OCI-LY1 (cell line): ENCODE measurements at regions not wholly inside any gene's neighbourhood (a gene's known extent, or its start where the extent isn't known, plus 50 kb on each side); places are given as distances from the start of the nearest gene placed in this dataset.

ENCODE experiments used
- H2AFZ ChIP-seq: fragments of 200-600 bp; sonication (generic), shearing (Covaris generic); 2 replicates; pipeline ENCODE4 v1.6.0; 2014; ENCODE audit warnings: antibody characterized with exemption, mild to moderate bottlenecking, low read length
- H3F3A ChIP-seq: fragments of 200-600 bp; sonication (generic), shearing (Covaris generic); 2 replicates; pipeline ENCODE4 v1.6.0; 2014; ENCODE audit warnings: mild to moderate bottlenecking, antibody characterized with exemption, low read length, moderate library complexity; ENCODE audit not compliant: insufficient read depth
- H3K27ac ChIP-seq: fragments of 200-600 bp; sonication (generic); 2 replicates; pipeline ENCODE4 v1.5.1; 2014; ENCODE audit warnings: low read length, mixed run types, mild to moderate bottlenecking, low read depth; ENCODE audit not compliant: poor library complexity, severe bottlenecking
- H3K27me3 ChIP-seq: fragments of 200-600 bp; sonication (generic); 2 replicates; pipeline ENCODE4 v1.6.0; 2014; ENCODE audit warnings: antibody characterized with exemption, mild to moderate bottlenecking, low read length, moderate library complexity; ENCODE audit not compliant: insufficient read depth
- H3K36me3 ChIP-seq: fragments of 200-600 bp; sonication (generic); 2 replicates; pipeline ENCODE4 v1.6.1; 2014; ENCODE audit warnings: mild to moderate bottlenecking, antibody characterized with exemption, low read length, moderate library complexity, mixed read lengths; ENCODE audit not compliant: insufficient read depth
- H3K4me1 ChIP-seq: fragments of 200-600 bp; sonication (generic); 2 replicates; pipeline ENCODE4 v1.5.1; 2014; ENCODE audit warnings: mild to moderate bottlenecking, low read length, moderate library complexity; ENCODE audit not compliant: insufficient read depth, severe bottlenecking
- H3K4me2 ChIP-seq: fragments of 200-600 bp; sonication (generic), shearing (Covaris generic); 2 replicates; pipeline ENCODE4 v1.6.1; 2014; ENCODE audit warnings: low read length
- H3K4me3 ChIP-seq: fragments of 200-600 bp; sonication (generic); 2 replicates; pipeline ENCODE4 v1.5.1; 2014; ENCODE audit warnings: low read length, low read depth, mild to moderate bottlenecking, mixed read lengths; ENCODE audit not compliant: poor library complexity, severe bottlenecking
- H3K79me2 ChIP-seq: fragments of 200-600 bp; shearing (Covaris generic); 2 replicates; pipeline ENCODE4 v1.6.1; 2016; ENCODE audit warnings: mixed run types, low read length, mixed read lengths; ENCODE audit not compliant: insufficient read depth
- H3K9ac ChIP-seq: fragments of 200-600 bp; sonication (generic), shearing (Covaris generic); 2 replicates; pipeline ENCODE4 v1.6.1; 2014; ENCODE audit warnings: mild to moderate bottlenecking, low read length, mixed read lengths
- H3K9me2 ChIP-seq: fragments of 200-600 bp; sonication (generic), shearing (Covaris generic); 2 replicates; pipeline ENCODE4 v1.6.1; 2014; ENCODE audit warnings: low read depth, mild to moderate bottlenecking, low read length, mixed read lengths
- H3K9me3 ChIP-seq: fragments of 200-600 bp; shearing (Covaris generic); 2 replicates; pipeline ENCODE4 v1.6.1; 2014; ENCODE audit warnings: low read length, mixed read lengths
- H4K20me1 ChIP-seq: fragments of 200-600 bp; sonication (generic), shearing (Covaris generic); 2 replicates; pipeline ENCODE4 v1.6.0; 2016; ENCODE audit warnings: mild to moderate bottlenecking, low read length; ENCODE audit not compliant: insufficient read depth
- CTCF ChIP-seq: fragments of 200-600 bp; sonication (generic), shearing (Covaris generic); IDR thresholded peaks from 2 replicates; pipeline ENCODE4 v1.5.1; 2017; ENCODE audit warnings: mild to moderate bottlenecking, antibody characterized with exemption, low read length, moderate library complexity, mixed read lengths
- EZH2 ChIP-seq: fragments of 200-600 bp; sonication (generic), shearing (Covaris generic); IDR thresholded peaks from 2 replicates; pipeline ENCODE4 v1.8.0; 2017; ENCODE audit warnings: borderline replicate concordance, mixed run types, mild to moderate bottlenecking, antibody characterized with exemption, low read length, moderate library complexity, mixed read lengths

GRCh38 chr12:46933947-46934346 is 108.2 kb upstream of the SLC38A4 start:
- no peaks in the 10 kb centered on the region for H4K20me1 ChIP-seq
- H3K9me2 ChIP-seq = no peaks in the 10 kb centered on the region
- H3K4me3 ChIP-seq = no peak overlapping the region
- no peak overlapping the region for H3K4me2 ChIP-seq
- H3K27ac ChIP-seq = no peak overlapping the region
- H3K27me3 ChIP-seq = no peaks in the 10 kb centered on the region
- no peaks in the 10 kb centered on the region for H3F3A ChIP-seq
- no peaks in the 10 kb centered on the region for H3K36me3 ChIP-seq
- no peak overlapping the region for H2AFZ ChIP-seq
- H3K4me1 ChIP-seq = no peaks in the 10 kb centered on the region
- TF ChIP-seq CTCF (peak; percentile 35), EZH2 (no peak)
- H3K9me3 ChIP-seq = no peaks in the 10 kb centered on the region
- no peaks in the 10 kb centered on the region for H3K79me2 ChIP-seq
- H3K9ac ChIP-seq = no peak overlapping the region

GRCh38 chr12:46934374-46935111 is 108.7 kb upstream of the SLC38A4 start:
- H3K27me3 ChIP-seq = no peaks in the 10 kb centered on the region
- H3K9ac ChIP-seq = no peak overlapping the region
- H3K9me3 ChIP-seq = no peaks in the 10 kb centered on the region
- H3K27ac ChIP-seq = no peak overlapping the region
- no peak overlapping the region for H2AFZ ChIP-seq
- H4K20me1 ChIP-seq = no peaks in the 10 kb centered on the region
- no peak overlapping the region for H3K4me3 ChIP-seq
- H3K36me3 ChIP-seq = no peaks in the 10 kb centered on the region
- no peaks in the 10 kb centered on the region for H3K9me2 ChIP-seq
- H3K79me2 ChIP-seq = no peaks in the 10 kb centered on the region
- H3K4me2 ChIP-seq = no peak overlapping the region
- no peaks in the 10 kb centered on the region for H3K4me1 ChIP-seq
- no peaks in the 10 kb centered on the region for H3F3A ChIP-seq
- TF ChIP-seq CTCF (no peak), EZH2 (no peak)

- H3K4me1 ChIP-seq = no peaks in the 10 kb centered on the region
- no peaks in the 10 kb centered on the region for H4K20me1 ChIP-seq
- no peaks in the 10 kb centered on the region for H3K9me3 ChIP-seq
- no peaks in the 10 kb centered on the region for H3K79me2 ChIP-seq
- no peaks in the 10 kb centered on the region for H3K27me3 ChIP-seq
- H3K4me3 ChIP-seq = no peak overlapping the region
- H3K9me2 ChIP-seq = no peaks in the 10 kb centered on the region
- no peak overlapping the region for H3K27ac ChIP-seq
- no peak overlapping the region for H3K9ac ChIP-seq
- no peaks in the 10 kb centered on the region for H3F3A ChIP-seq
- no peaks in the 10 kb centered on the region for H3K36me3 ChIP-seq
- no peak overlapping the region for H3K4me2 ChIP-seq
- no peak overlapping the region for H2AFZ ChIP-seq
- TF ChIP-seq CTCF = no peak
- no peak for TF ChIP-seq EZH2
These were observed 109.6 kb upstream of the SLC38A4 start for GRCh38 chr12:46935271-46935847.
